PC-9 (cell line): ENCODE measurements at regions not wholly inside any gene's neighbourhood (a gene's known extent, or its start where the extent isn't known, plus 50 kb on each side); places are given as distances from the start of the nearest gene placed in this dataset.

Source experiments
- EZH2 ChIP-seq: fragments of 200-600 bp; sonication (generic); IDR thresholded peaks from 2 replicates; pipeline ENCODE4 v1.8.0; 2017; ENCODE audit warnings: antibody characterized with exemption, low read depth
- TF ChIP-seq, protein P1 (sequence below): fragments of 200-600 bp; sonication (generic); conservative IDR thresholded peaks from 2 replicates; pipeline ENCODE4 v1.6.1; 2017; ENCODE audit warnings: mixed run types, antibody characterized with exemption, mild to moderate bottlenecking, moderate library complexity

GRCh38 chr9:134531220-134531970 is 110.2 kb upstream of the COL5A1 start:
- TF ChIP-seq, protein P1, sequence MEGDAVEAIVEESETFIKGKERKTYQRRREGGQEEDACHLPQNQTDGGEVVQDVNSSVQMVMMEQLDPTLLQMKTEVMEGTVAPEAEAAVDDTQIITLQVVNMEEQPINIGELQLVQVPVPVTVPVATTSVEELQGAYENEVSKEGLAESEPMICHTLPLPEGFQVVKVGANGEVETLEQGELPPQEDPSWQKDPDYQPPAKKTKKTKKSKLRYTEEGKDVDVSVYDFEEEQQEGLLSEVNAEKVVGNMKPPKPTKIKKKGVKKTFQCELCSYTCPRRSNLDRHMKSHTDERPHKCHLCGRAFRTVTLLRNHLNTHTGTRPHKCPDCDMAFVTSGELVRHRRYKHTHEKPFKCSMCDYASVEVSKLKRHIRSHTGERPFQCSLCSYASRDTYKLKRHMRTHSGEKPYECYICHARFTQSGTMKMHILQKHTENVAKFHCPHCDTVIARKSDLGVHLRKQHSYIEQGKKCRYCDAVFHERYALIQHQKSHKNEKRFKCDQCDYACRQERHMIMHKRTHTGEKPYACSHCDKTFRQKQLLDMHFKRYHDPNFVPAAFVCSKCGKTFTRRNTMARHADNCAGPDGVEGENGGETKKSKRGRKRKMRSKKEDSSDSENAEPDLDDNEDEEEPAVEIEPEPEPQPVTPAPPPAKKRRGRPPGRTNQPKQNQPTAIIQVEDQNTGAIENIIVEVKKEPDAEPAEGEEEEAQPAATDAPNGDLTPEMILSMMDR, result no peak; the same call in 1 of the 2 replicates
- TF ChIP-seq EZH2, result no peak
